ENCODE measurements at regions not wholly inside any gene's neighbourhood (a gene's known extent, or its start where the extent isn't known, plus 50 kb on each side); places are given as distances from the start of the nearest gene placed in this dataset.

DNA sequence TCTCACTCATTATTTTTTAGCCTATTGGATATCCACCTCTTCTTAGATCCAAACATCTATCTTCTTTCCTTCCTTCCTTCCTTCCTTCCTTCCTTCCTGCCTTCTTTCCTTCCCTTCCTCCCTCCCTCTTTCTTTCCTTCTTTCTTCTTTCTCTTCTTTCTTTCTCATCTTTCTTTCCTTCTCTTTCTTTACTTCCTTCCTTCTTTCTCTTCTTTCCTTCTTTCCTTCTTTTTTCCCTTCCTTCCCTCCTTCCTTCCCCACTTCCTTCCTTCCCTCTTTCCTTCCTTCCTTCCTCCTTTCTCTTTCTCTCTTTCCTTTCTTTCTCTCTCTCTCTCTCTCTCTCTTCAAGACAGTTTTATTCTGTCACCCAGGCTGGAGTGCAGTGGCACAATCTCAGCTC is 1239.8 kb downstream of the PCDH7 start:
- Histone ChIP-seq H3K14ac (ENCODE audit: low read length in 2 of 2) (no peak overlapping the region), H3K36me3 (ENCODE audit: control insufficient read depth in 1 of 2, insufficient read depth in 2 of 2, low read depth in 1 of 2, low read length in 2 of 2) (no peaks in the 10 kb centered on the region), H3K18ac (ENCODE audit: low read depth in 1 of 2, low read length in 2 of 2) (no peak overlapping the region), H4K8ac (ENCODE audit: low read length) (no peak overlapping the region), H3K27ac (ENCODE audit: low read length, poor library complexity, severe bottlenecking) (no peak overlapping the region), H3K4me1 (ENCODE audit: control insufficient read depth, insufficient read depth, low read depth, low read length) (no peaks in the 10 kb centered on the region), H3K79me1 (replicated peaks; ENCODE audit: low read length, poor library complexity, severe bottlenecking) (no peaks in the 10 kb centered on the region), H3K9ac (ENCODE audit: low read length) (no peak overlapping the region), H2BK120ac (ENCODE audit: low read depth, low read length) (no peak overlapping the region), H3K4me3 (ENCODE audit: insufficient read depth in 1 of 2, low read depth in 1 of 2, low read length in 2 of 2) (no peak overlapping the region), H3K23ac (ENCODE audit: low read length in 2 of 2) (no peak overlapping the region), H3K4ac (ENCODE audit: low read depth in 1 of 2, low read length in 2 of 2) (no peak overlapping the region), H2AK5ac (ENCODE audit: low read length, severe bottlenecking) (no peak overlapping the region), H3K9me3 (ENCODE audit: control insufficient read depth, low read length) (no peaks in the 10 kb centered on the region), H2AFZ (ENCODE audit: low read depth, low read length) (no peak overlapping the region), H2BK5ac (ENCODE audit: low read depth, low read length, poor library complexity, severe bottlenecking) (no peak overlapping the region), H3K27me3 (ENCODE audit: control insufficient read depth in 1 of 2, insufficient read depth in 1 of 2, low read length in 2 of 2) (no peaks in the 10 kb centered on the region), H2BK12ac (ENCODE audit: low read length in 2 of 2) (no peak overlapping the region), H2BK15ac (ENCODE audit: low read depth, poor library complexity, severe bottlenecking) (no peak overlapping the region), H4K91ac (ENCODE audit: low read length) (no peak overlapping the region), H3K4me2 (ENCODE audit: low read length, poor library complexity, severe bottlenecking) (no peak overlapping the region)
- DNase-seq, result no peak

DNA sequence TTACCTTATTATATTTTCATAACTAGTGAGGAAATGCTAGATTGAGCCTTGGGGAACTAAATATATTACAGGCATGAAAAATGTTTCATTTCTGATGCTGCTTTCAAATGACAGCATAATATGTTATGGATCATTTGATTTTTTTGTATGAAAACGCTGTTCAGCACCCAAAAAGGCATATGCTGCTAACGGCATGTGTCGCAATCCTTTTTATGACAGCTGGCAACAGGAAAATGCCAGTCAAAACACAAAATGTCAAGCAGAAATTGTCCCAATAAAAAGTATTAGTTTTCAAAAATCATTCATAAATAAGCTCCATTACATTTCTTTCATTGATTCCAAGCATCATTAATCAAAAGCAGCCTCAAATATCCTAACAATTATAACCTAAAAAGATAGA is 1244.5 kb downstream of the PCDH7 start:
- Histone ChIP-seq H2AFZ (ENCODE audit: low read depth, low read length) (no peak overlapping the region), H3K4me1 (ENCODE audit: control insufficient read depth, insufficient read depth, low read depth, low read length) (no peaks in the 10 kb centered on the region), H3K27ac (ENCODE audit: low read length, poor library complexity, severe bottlenecking) (no peak overlapping the region), H2BK120ac (ENCODE audit: low read depth, low read length) (no peak overlapping the region), H3K9me3 (ENCODE audit: control insufficient read depth, low read length) (no peaks in the 10 kb centered on the region), H2BK5ac (ENCODE audit: low read depth, low read length, poor library complexity, severe bottlenecking) (no peak overlapping the region), H3K14ac (ENCODE audit: low read length in 2 of 2) (no peak overlapping the region), H2BK12ac (ENCODE audit: low read length in 2 of 2) (no peak overlapping the region), H3K27me3 (ENCODE audit: control insufficient read depth in 1 of 2, insufficient read depth in 1 of 2, low read length in 2 of 2) (no peaks in the 10 kb centered on the region), H3K18ac (ENCODE audit: low read depth in 1 of 2, low read length in 2 of 2) (no peak overlapping the region), H3K4me2 (ENCODE audit: low read length, poor library complexity, severe bottlenecking) (no peak overlapping the region), H3K23ac (ENCODE audit: low read length in 2 of 2) (no peak overlapping the region), H4K8ac (ENCODE audit: low read length) (no peak overlapping the region), H3K9ac (ENCODE audit: low read length) (no peak overlapping the region), H3K4ac (ENCODE audit: low read depth in 1 of 2, low read length in 2 of 2) (no peak overlapping the region), H3K36me3 (ENCODE audit: control insufficient read depth in 1 of 2, insufficient read depth in 2 of 2, low read depth in 1 of 2, low read length in 2 of 2) (no peaks in the 10 kb centered on the region), H3K4me3 (ENCODE audit: insufficient read depth in 1 of 2, low read depth in 1 of 2, low read length in 2 of 2) (no peak overlapping the region), H3K79me1 (replicated peaks; ENCODE audit: low read length, poor library complexity, severe bottlenecking) (no peaks in the 10 kb centered on the region), H4K91ac (ENCODE audit: low read length) (no peak overlapping the region), H2AK5ac (ENCODE audit: low read length, severe bottlenecking) (no peak overlapping the region), H2BK15ac (ENCODE audit: low read depth, poor library complexity, severe bottlenecking) (no peak overlapping the region)
- WGBS, result 73% methylated on average over 3 of the region's 3 CpGs
- DNase-seq, result no peak

DNA sequence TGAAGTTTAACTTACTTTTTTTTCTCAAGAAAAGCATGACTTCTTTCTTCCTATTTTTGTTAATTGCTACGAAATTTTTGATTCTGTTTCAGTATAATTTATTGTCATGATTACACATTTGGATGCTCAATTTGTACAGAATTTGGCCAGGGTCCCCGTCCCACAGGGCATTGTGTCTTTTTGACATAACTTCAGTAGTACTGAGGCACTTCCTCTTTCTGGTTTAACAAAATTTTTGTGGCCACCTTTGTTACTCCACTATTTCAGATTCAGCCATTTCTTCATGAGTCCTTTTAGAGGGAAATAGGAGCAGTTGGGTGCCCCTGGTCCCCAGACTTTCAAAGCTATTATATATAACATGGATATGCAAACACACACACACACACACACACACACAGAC is 1248.7 kb downstream of the PCDH7 start:
- Histone ChIP-seq H2BK12ac (ENCODE audit: low read length in 2 of 2) (no peak overlapping the region), H3K14ac (ENCODE audit: low read length in 2 of 2) (no peak overlapping the region)
- 92% methylated on average over 1 of the region's 2 CpGs for WGBS

DNA sequence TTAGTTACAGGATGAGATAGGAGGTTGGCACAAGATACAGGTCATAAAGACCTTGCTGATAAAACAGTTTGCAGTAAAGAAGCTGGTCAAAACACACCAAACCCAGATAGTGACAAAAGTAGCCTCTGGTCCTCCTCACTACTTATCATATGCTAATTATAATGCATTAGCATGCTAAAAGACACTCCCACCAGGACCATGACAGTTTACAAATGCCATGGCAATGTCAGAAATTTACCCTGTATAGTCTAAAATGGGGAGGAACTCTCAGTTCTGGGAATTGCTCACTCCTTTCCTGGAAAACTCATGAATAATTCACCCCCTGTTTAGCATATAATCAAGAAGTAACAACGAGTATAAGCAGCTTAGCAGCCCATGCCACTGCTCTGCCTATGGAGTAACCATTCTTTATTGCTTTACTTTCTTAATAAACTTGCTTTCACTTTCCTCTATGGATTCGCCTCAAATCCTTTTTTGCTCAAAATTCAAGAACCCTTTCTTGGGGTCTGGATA is 1254.4 kb downstream of the PCDH7 start:
- no peak for DNase-seq
- no peaks in the 10 kb centered on the region for H3K36me3 ChIP-seq (ENCODE audit: control insufficient read depth in 1 of 2, insufficient read depth in 2 of 2, low read depth in 1 of 2, low read length in 2 of 2)
- no peak overlapping the region for H4K91ac ChIP-seq (ENCODE audit: low read length)
- H4K8ac ChIP-seq (ENCODE audit: low read length), result no peak overlapping the region
- no peak overlapping the region for H3K23ac ChIP-seq (ENCODE audit: low read length in 2 of 2)
- H3K27me3 ChIP-seq (ENCODE audit: control insufficient read depth in 1 of 2, insufficient read depth in 1 of 2, low read length in 2 of 2), result no peaks in the 10 kb centered on the region
- WGBS, result 84% methylated on average over 2 of the region's 2 CpGs
- no peak overlapping the region for H3K4me3 ChIP-seq (ENCODE audit: insufficient read depth in 1 of 2, low read depth in 1 of 2, low read length in 2 of 2)
- no peaks in the 10 kb centered on the region for H3K4me1 ChIP-seq (ENCODE audit: control insufficient read depth, insufficient read depth, low read depth, low read length)
- no peak overlapping the region for H2BK120ac ChIP-seq (ENCODE audit: low read depth, low read length)
- no peak overlapping the region for H3K4ac ChIP-seq (ENCODE audit: low read depth in 1 of 2, low read length in 2 of 2)
- no peak overlapping the region for H2BK15ac ChIP-seq (ENCODE audit: low read depth, poor library complexity, severe bottlenecking)
- no peak overlapping the region for H3K27ac ChIP-seq (ENCODE audit: low read length, poor library complexity, severe bottlenecking)
- no peaks in the 10 kb centered on the region for H3K79me1 ChIP-seq (replicated peaks; ENCODE audit: low read length, poor library complexity, severe bottlenecking)
- peaks cover 4% of the 10 kb centered on the region for H3K9me3 ChIP-seq (ENCODE audit: control insufficient read depth, low read length)
- H3K4me2 ChIP-seq (ENCODE audit: low read length, poor library complexity, severe bottlenecking), result no peak overlapping the region
- no peak overlapping the region for H2AFZ ChIP-seq (ENCODE audit: low read depth, low read length)
- H3K9ac ChIP-seq (ENCODE audit: low read length), result no peak overlapping the region
- H3K18ac ChIP-seq (ENCODE audit: low read depth in 1 of 2, low read length in 2 of 2), result no peak overlapping the region
- H3K14ac ChIP-seq (ENCODE audit: low read length in 2 of 2), result no peak overlapping the region
- H2BK5ac ChIP-seq (ENCODE audit: low read depth, low read length, poor library complexity, severe bottlenecking), result no peak overlapping the region
- H2AK5ac ChIP-seq (ENCODE audit: low read length, severe bottlenecking), result no peak overlapping the region
- H2BK12ac ChIP-seq (ENCODE audit: low read length in 2 of 2), result no peak overlapping the region

More for the DNA sequence above, 1248.7 kb downstream of the PCDH7 start:
- H3K23ac ChIP-seq (ENCODE audit: low read length in 2 of 2), result no peak overlapping the region
- no peak overlapping the region for H2BK120ac ChIP-seq (ENCODE audit: low read depth, low read length)
- no peaks in the 10 kb centered on the region for H3K27me3 ChIP-seq (ENCODE audit: control insufficient read depth in 1 of 2, insufficient read depth in 1 of 2, low read length in 2 of 2)
- no peak overlapping the region for H2AFZ ChIP-seq (ENCODE audit: low read depth, low read length)
- no peak for DNase-seq
- no peaks in the 10 kb centered on the region for H3K36me3 ChIP-seq (ENCODE audit: control insufficient read depth in 1 of 2, insufficient read depth in 2 of 2, low read depth in 1 of 2, low read length in 2 of 2)
- no peak overlapping the region for H3K4ac ChIP-seq (ENCODE audit: low read depth in 1 of 2, low read length in 2 of 2)
- no peaks in the 10 kb centered on the region for H3K79me1 ChIP-seq (replicated peaks; ENCODE audit: low read length, poor library complexity, severe bottlenecking)
- H3K4me1 ChIP-seq (ENCODE audit: control insufficient read depth, insufficient read depth, low read depth, low read length), result no peaks in the 10 kb centered on the region
- H3K4me3 ChIP-seq (ENCODE audit: insufficient read depth in 1 of 2, low read depth in 1 of 2, low read length in 2 of 2), result no peak overlapping the region
- H3K9me3 ChIP-seq (ENCODE audit: control insufficient read depth, low read length), result no peaks in the 10 kb centered on the region
- no peak overlapping the region for H2BK5ac ChIP-seq (ENCODE audit: low read depth, low read length, poor library complexity, severe bottlenecking)
- no peak overlapping the region for H3K27ac ChIP-seq (ENCODE audit: low read length, poor library complexity, severe bottlenecking)
- H2BK15ac ChIP-seq (ENCODE audit: low read depth, poor library complexity, severe bottlenecking), result no peak overlapping the region
- H3K9ac ChIP-seq (ENCODE audit: low read length), result no peak overlapping the region
- H4K8ac ChIP-seq (ENCODE audit: low read length), result no peak overlapping the region
- no peak overlapping the region for H3K18ac ChIP-seq (ENCODE audit: low read depth in 1 of 2, low read length in 2 of 2)
- no peak overlapping the region for H4K91ac ChIP-seq (ENCODE audit: low read length)
- H3K4me2 ChIP-seq (ENCODE audit: low read length, poor library complexity, severe bottlenecking), result no peak overlapping the region
- no peak overlapping the region for H2AK5ac ChIP-seq (ENCODE audit: low read length, severe bottlenecking)
